SK-N-SH treated with all-trans-retinoic acid at 6 μM for 48 hours (cell line): ENCODE measurements at regions not wholly inside any gene's neighbourhood (a gene's known extent, or its start where the extent isn't known, plus 50 kb on each side); places are given as distances from the start of the nearest gene placed in this dataset.

Experiments
- ATAC-seq: fragments of 200-7000 bp; cut with Tn5 transposase; 3 replicates; pipeline ENCODE4 v1.9.1; 2020; ENCODE audit warnings: mild to moderate bottlenecking, moderate library complexity
- ARNTL ChIP-seq: fragments of 450-650 bp; formaldehyde crosslinking; IDR thresholded peaks from 2 replicates; pipeline ENCODE4 v1.5.0; 2020; ENCODE audit warnings: low read depth, mild to moderate bottlenecking, moderate library complexity, borderline replicate concordance
- BACH2 ChIP-seq: fragments of 250-450 bp; sonication (Bioruptor Pico); IDR thresholded peaks from 2 replicates; pipeline ENCODE4 v1.9.0; 2021; ENCODE audit warnings: mild to moderate bottlenecking, borderline replicate concordance
- ESRRG ChIP-seq: fragments of 250-450 bp; sonication (Bioruptor Pico); IDR thresholded peaks from 2 replicates; pipeline ENCODE4 v1.6.1; 2021; ENCODE audit warnings: mild to moderate bottlenecking
- GLIS3 ChIP-seq: fragments of 250-450 bp; sonication (Bioruptor Pico); IDR thresholded peaks from 2 replicates; pipeline ENCODE4 v1.5.0; 2020; ENCODE audit warnings: mild to moderate bottlenecking, moderate library complexity
- ISL1 ChIP-seq: fragments of 250-450 bp; sonication (Bioruptor Pico); IDR thresholded peaks from 2 replicates; pipeline ENCODE4 v2.1.2; 2022; ENCODE audit warnings: mild to moderate bottlenecking, moderate library complexity
- OSR1 ChIP-seq: fragments of 250-450 bp; sonication (Bioruptor Pico); IDR thresholded peaks from 2 replicates; pipeline ENCODE4 v1.8.0; 2022; ENCODE audit warnings: moderate library complexity, mild to moderate bottlenecking, inconsistent platforms
- PPARA ChIP-seq: fragments of 250-450 bp; sonication (Bioruptor Pico); IDR thresholded peaks from 2 replicates; pipeline ENCODE4 v1.5.0; 2020; ENCODE audit warnings: mild to moderate bottlenecking, borderline replicate concordance
- RARB ChIP-seq: fragments of 250-450 bp; sonication (Bioruptor Pico); IDR thresholded peaks from 2 replicates; pipeline ENCODE4 v1.8.0; 2021; ENCODE audit warnings: mild to moderate bottlenecking, moderate library complexity
- SNAI2 ChIP-seq: fragments of 250-450 bp; sonication (Bioruptor Pico); IDR thresholded peaks from 2 replicates; pipeline ENCODE4 v1.5.0; 2020; ENCODE audit warnings: mild to moderate bottlenecking, moderate library complexity
- TCF4 ChIP-seq: fragments of 250-450 bp; sonication (Bioruptor Pico); IDR thresholded peaks from 2 replicates; pipeline ENCODE4 v1.8.0; 2021; ENCODE audit warnings: mild to moderate bottlenecking, moderate library complexity, borderline replicate concordance
- TOX ChIP-seq: fragments of 250-450 bp; sonication (Bioruptor Pico); IDR thresholded peaks from 2 replicates; pipeline ENCODE4 v1.8.0; 2021; ENCODE audit warnings: mild to moderate bottlenecking, moderate library complexity, borderline replicate concordance
- ZC3H10 ChIP-seq: fragments of 250-450 bp; sonication (Bioruptor Pico); IDR thresholded peaks from 2 replicates; pipeline ENCODE4 v1.5.1; 2021; ENCODE audit warnings: mild to moderate bottlenecking, moderate library complexity
- ZFP3 ChIP-seq: fragments of 250-450 bp; sonication (Bioruptor Pico); IDR thresholded peaks from 2 replicates; pipeline ENCODE4 v1.5.0; 2020; ENCODE audit warnings: mild to moderate bottlenecking, moderate library complexity
- ZFP30 ChIP-seq: fragments of 450-650 bp; formaldehyde crosslinking; IDR thresholded peaks from 2 replicates; pipeline ENCODE4 v1.5.0; 2022; ENCODE audit warnings: mild to moderate bottlenecking, moderate library complexity
- ZNF565 ChIP-seq: fragments of 450-650 bp; formaldehyde crosslinking; conservative IDR thresholded peaks from 2 replicates; pipeline ENCODE4 v1.5.0; 2020; ENCODE audit warnings: low read depth, mild to moderate bottlenecking, moderate library complexity
- ZNF70 ChIP-seq: fragments of 450-650 bp; formaldehyde crosslinking; IDR thresholded peaks from 2 replicates; pipeline ENCODE4 v1.5.0; 2020; ENCODE audit warnings: mild to moderate bottlenecking, moderate library complexity
- ZNF8 ChIP-seq: fragments of 450-650 bp; formaldehyde crosslinking; IDR thresholded peaks from 2 replicates; pipeline ENCODE4 v1.5.0; 2020; ENCODE audit warnings: mild to moderate bottlenecking, moderate library complexity
- TF ChIP-seq, protein P1 (sequence below): fragments of 250-450 bp; sonication (Bioruptor Pico); IDR thresholded peaks from 2 replicates; pipeline ENCODE4 v1.8.0; 2020; ENCODE audit warnings: mild to moderate bottlenecking, moderate library complexity, borderline replicate concordance
- TF ChIP-seq, protein P2 (sequence below): fragments of 250-450 bp; sonication (Bioruptor Pico); IDR thresholded peaks from 2 replicates; pipeline ENCODE4 v1.5.1; 2020; ENCODE audit warnings: low read depth, mild to moderate bottlenecking, moderate library complexity
- TF ChIP-seq, protein P3 (sequence below): fragments of 250-450 bp; sonication (Bioruptor Pico); IDR thresholded peaks from 2 replicates; pipeline ENCODE4 v1.8.0; 2021; ENCODE audit warnings: low read depth, mild to moderate bottlenecking, moderate library complexity, borderline replicate concordance
- TF ChIP-seq, protein P4 (sequence below): fragments of 250-450 bp; sonication (Bioruptor Pico); IDR thresholded peaks from 2 replicates; pipeline ENCODE4 v1.5.1; 2021; ENCODE audit warnings: mild to moderate bottlenecking, moderate library complexity
- TF ChIP-seq, protein P5 (sequence below): fragments of 250-450 bp; sonication (Bioruptor Pico); IDR thresholded peaks from 2 replicates; pipeline ENCODE4 v1.5.0; 2020; ENCODE audit warnings: mild to moderate bottlenecking, moderate library complexity

DNA sequence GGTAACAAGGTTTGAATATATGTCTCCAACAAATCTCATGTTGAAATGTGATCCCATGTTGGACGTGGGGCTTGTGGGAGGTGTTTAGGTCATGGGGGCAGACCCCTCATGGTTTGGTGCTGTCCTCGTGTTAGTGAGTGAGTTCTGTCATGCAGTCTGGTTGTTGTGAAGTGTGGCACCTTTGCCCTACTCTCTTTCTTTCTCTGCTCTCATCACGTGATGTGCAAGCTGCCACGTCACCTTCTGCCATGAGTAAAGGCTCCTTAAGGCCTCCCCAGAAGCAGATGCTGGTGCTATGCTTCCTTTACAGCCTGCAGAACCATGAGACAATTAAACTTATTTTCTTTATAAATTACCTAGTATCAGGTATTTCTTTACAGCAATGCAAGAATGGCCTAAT lies 218.3 kb downstream of the NXPE2 start:
- no peak for ATAC-seq
- TF ChIP-seq RARB (CRISPR knock-in tag) (no peak), ISL1 (no peak), ESRRG (CRISPR knock-in tag) (no peak), ZNF565 (no peak), GLIS3 (CRISPR knock-in tag) (no peak)

DNA sequence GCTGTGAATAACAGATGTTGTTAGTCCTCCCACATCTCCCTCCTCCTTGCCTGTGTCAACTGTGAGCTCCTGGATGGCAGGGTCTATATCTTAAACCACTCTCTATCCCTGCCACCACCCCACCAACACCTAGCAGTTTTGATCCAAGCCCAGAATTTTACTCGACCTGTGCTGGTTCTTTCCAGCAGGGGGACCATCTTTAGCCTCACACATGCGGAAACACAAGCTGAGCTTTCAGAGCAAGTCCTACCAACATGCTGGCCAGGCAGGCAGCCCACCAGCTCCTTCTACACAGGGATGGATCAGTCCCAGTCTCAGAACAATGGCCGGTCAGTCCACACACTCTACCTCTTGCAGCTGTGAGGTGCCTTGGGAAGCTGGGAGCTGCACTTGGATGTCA lies 231.5 kb downstream of the NXPE2 start:
- ATAC-seq = no peak
- TF ChIP-seq SNAI2 (CRISPR knock-in tag) (no peak), ESRRG (CRISPR knock-in tag) (no peak), TCF4 (CRISPR knock-in tag) (no peak), ZNF565 (no peak), ZFP30 (CRISPR knock-in tag) (no peak), ZNF70 (CRISPR knock-in tag) (no peak), ZFP3 (CRISPR knock-in tag) (no peak), TOX (CRISPR knock-in tag) (no peak)
- TF ChIP-seq, protein P1, sequence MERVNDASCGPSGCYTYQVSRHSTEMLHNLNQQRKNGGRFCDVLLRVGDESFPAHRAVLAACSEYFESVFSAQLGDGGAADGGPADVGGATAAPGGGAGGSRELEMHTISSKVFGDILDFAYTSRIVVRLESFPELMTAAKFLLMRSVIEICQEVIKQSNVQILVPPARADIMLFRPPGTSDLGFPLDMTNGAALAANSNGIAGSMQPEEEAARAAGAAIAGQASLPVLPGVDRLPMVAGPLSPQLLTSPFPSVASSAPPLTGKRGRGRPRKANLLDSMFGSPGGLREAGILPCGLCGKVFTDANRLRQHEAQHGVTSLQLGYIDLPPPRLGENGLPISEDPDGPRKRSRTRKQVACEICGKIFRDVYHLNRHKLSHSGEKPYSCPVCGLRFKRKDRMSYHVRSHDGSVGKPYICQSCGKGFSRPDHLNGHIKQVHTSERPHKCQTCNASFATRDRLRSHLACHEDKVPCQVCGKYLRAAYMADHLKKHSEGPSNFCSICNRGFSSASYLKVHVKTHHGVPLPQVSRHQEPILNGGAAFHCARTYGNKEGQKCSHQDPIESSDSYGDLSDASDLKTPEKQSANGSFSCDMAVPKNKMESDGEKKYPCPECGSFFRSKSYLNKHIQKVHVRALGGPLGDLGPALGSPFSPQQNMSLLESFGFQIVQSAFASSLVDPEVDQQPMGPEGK (CRISPR knock-in tag) = no peak
- TF ChIP-seq, all 23 proteins: peak for 0

DNA sequence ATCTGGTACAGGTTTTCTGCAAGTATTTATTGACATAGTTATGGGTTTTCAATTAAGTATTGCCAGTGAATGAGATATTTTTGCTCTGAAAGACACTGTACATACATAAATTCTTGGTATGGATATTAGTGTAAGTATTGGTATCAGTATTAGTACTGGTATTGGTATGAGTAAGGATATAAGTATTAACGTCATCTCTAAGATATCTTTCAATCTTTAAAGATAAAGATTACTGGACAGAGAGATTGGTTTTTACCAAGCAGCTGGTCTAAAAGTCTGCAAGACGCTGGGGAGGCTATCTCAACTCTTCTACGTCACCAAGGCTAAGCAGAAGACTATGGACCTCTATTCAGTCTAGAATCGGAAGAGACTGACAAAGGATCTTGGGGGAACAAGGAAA lies 234.5 kb downstream of the NXPE2 start:
- ATAC-seq = no peak
- TF ChIP-seq SNAI2 (CRISPR knock-in tag) (no peak), RARB (CRISPR knock-in tag) (no peak), ESRRG (CRISPR knock-in tag) (no peak), OSR1 (CRISPR knock-in tag) (no peak), BACH2 (CRISPR knock-in tag) (no peak), ZFP3 (CRISPR knock-in tag) (no peak), PPARA (no peak), ZNF8 (no peak), ZC3H10 (CRISPR knock-in tag) (no peak), ZNF70 (CRISPR knock-in tag) (no peak)
- TF ChIP-seq, protein P2, sequence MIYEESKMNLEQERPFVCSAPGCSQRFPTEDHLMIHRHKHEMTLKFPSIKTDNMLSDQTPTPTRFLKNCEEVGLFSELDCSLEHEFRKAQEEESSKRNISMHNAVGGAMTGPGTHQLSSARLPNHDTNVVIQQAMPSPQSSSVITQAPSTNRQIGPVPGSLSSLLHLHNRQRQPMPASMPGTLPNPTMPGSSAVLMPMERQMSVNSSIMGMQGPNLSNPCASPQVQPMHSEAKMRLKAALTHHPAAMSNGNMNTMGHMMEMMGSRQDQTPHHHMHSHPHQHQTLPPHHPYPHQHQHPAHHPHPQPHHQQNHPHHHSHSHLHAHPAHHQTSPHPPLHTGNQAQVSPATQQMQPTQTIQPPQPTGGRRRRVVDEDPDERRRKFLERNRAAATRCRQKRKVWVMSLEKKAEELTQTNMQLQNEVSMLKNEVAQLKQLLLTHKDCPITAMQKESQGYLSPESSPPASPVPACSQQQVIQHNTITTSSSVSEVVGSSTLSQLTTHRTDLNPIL = no peak
- TF ChIP-seq, protein P3, sequence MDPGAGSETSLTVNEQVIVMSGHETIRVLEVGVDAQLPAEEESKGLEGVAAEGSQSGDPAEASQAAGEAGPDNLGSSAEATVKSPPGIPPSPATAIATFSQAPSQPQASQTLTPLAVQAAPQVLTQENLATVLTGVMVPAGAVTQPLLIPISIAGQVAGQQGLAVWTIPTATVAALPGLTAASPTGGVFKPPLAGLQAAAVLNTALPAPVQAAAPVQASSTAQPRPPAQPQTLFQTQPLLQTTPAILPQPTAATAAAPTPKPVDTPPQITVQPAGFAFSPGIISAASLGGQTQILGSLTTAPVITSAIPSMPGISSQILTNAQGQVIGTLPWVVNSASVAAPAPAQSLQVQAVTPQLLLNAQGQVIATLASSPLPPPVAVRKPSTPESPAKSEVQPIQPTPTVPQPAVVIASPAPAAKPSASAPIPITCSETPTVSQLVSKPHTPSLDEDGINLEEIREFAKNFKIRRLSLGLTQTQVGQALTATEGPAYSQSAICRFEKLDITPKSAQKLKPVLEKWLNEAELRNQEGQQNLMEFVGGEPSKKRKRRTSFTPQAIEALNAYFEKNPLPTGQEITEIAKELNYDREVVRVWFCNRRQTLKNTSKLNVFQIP (CRISPR knock-in tag) = no peak
- TF ChIP-seq, protein P4, sequence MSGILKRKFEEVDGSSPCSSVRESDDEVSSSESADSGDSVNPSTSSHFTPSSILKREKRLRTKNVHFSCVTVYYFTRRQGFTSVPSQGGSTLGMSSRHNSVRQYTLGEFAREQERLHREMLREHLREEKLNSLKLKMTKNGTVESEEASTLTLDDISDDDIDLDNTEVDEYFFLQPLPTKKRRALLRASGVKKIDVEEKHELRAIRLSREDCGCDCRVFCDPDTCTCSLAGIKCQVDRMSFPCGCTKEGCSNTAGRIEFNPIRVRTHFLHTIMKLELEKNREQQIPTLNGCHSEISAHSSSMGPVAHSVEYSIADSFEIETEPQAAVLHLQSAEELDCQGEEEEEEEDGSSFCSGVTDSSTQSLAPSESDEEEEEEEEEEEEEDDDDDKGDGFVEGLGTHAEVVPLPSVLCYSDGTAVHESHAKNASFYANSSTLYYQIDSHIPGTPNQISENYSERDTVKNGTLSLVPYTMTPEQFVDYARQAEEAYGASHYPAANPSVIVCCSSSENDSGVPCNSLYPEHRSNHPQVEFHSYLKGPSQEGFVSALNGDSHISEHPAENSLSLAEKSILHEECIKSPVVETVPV (CRISPR knock-in tag) = no peak
- TF ChIP-seq, all 23 proteins: peak for 0

DNA sequence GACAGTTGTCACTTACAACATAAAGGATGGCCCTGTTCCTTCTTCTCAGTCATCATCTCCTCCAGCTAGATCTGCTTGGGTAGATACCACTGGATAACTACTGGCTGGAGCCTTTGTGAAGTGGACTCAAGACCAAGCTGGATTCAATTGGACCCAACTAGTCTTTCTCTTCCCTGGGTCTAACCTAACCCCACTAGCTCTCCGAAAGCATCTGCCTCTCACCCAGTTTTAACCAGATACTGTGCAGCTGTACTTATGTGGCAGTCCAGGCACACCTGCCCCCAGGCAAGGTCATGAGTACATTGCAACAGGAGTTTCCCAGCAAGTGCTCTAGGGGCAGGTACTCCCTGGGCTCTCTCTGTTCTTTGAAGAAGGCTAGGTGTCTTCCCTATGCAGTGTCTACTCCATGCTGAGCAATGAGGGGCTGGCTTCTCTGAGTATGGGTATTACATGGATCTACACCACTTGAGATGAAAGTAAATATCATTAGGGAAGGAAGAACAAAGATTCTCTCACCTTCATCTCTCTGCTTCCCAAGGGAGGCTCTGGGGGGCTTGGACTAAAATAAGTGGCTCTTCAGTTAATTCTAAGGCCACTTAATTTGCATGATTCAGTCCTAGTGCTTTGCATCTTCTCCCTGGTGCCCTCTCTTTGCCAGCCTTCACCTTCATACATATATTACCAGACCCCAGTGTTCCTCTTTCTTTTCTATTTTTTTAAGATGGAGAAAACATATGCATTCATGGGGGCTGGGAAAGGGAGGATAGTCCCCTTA lies 236.1 kb downstream of the NXPE2 start:
- no peak for ATAC-seq
- TF ChIP-seq ZFP3 (CRISPR knock-in tag) (no peak), ZC3H10 (CRISPR knock-in tag) (no peak), GLIS3 (CRISPR knock-in tag) (no peak), ARNTL (CRISPR knock-in tag) (no peak), TCF4 (CRISPR knock-in tag) (no peak), ESRRG (CRISPR knock-in tag) (no peak), SNAI2 (CRISPR knock-in tag) (no peak), OSR1 (CRISPR knock-in tag) (no peak), PPARA (no peak), ZNF8 (no peak)
- TF ChIP-seq, protein P1 (CRISPR knock-in tag) = no peak
- TF ChIP-seq, protein P2 = no peak
- TF ChIP-seq, protein P5, sequence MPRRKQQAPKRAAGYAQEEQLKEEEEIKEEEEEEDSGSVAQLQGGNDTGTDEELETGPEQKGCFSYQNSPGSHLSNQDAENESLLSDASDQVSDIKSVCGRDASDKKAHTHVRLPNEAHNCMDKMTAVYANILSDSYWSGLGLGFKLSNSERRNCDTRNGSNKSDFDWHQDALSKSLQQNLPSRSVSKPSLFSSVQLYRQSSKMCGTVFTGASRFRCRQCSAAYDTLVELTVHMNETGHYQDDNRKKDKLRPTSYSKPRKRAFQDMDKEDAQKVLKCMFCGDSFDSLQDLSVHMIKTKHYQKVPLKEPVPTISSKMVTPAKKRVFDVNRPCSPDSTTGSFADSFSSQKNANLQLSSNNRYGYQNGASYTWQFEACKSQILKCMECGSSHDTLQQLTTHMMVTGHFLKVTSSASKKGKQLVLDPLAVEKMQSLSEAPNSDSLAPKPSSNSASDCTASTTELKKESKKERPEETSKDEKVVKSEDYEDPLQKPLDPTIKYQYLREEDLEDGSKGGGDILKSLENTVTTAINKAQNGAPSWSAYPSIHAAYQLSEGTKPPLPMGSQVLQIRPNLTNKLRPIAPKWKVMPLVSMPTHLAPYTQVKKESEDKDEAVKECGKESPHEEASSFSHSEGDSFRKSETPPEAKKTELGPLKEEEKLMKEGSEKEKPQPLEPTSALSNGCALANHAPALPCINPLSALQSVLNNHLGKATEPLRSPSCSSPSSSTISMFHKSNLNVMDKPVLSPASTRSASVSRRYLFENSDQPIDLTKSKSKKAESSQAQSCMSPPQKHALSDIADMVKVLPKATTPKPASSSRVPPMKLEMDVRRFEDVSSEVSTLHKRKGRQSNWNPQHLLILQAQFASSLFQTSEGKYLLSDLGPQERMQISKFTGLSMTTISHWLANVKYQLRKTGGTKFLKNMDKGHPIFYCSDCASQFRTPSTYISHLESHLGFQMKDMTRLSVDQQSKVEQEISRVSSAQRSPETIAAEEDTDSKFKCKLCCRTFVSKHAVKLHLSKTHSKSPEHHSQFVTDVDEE (CRISPR knock-in tag) = no peak
